ENCODE measurements at regions not wholly inside any gene's neighbourhood (a gene's known extent, or its start where the extent isn't known, plus 50 kb on each side); places are given as distances from the start of the nearest gene placed in this dataset.

- CTCF ChIA-PET = no interaction called here
- no peak for FAIRE-seq
- BruUV-seq (replicated peaks) = no TSS peak
Measured at GRCh38 chr5:17352223-17352622, 134.8 kb downstream of the BASP1 start.

More at GRCh38 chr5:17352223-17352622, 134.8 kb downstream of the BASP1 start:
- Histone ChIP-seq H3K79me2 (ENCODE audit: control insufficient read depth, insufficient read depth, low read length) (no peaks in the 10 kb centered on the region), H3K9ac (replicated peaks; ENCODE audit: extremely low read depth, insufficient read depth, low read length) (no peak overlapping the region), H2AFZ (ENCODE audit: low read depth, low read length) (no peak overlapping the region), H3K9me3 (replicated peaks; ENCODE audit: control insufficient read depth, insufficient read depth, low read length) (no peaks in the 10 kb centered on the region), H3K4me2 (ENCODE audit: insufficient read depth, low read length) (no peak overlapping the region), H3K27ac (ENCODE audit: insufficient read depth, low read depth, low read length) (no peak overlapping the region), H3K36me3 (ENCODE audit: control insufficient read depth in 2 of 2, extremely low read depth in 1 of 2, insufficient read depth in 2 of 2, low read length in 2 of 2) (no peaks in the 10 kb centered on the region), H3K9me1 (replicated peaks; ENCODE audit: control insufficient read depth, extremely low read depth, insufficient read depth, low read length) (no peaks in the 10 kb centered on the region), H3K27me3 (ENCODE audit: control insufficient read depth in 2 of 2, insufficient read depth in 2 of 2, low read length in 2 of 2) (peaks cover 2 to 3% of the 10 kb centered on the region in 2 experiments), H3K4me3 (replicated peaks in 1 of 3; ENCODE audit: insufficient read depth in 1 of 3, low read depth in 1 of 3, low read length in 3 of 3) (no peak overlapping the region), H3K4me1 (ENCODE audit: control insufficient read depth, extremely low read depth, insufficient read depth, low read length) (no peaks in the 10 kb centered on the region), H4K20me1 (replicated peaks; ENCODE audit: control insufficient read depth, extremely low read depth, insufficient read depth, low read length) (no peaks in the 10 kb centered on the region)
- intact Hi-C loops (cut with micrococcal nuclease) (no loop called here), dilution Hi-C loops (cut with MboI; ENCODE audit: extremely low pct_ligation_motif_present, low sequenced_read_pairs) (no loop called here)
- DNase-seq (ENCODE audit: low read depth, low spot score) = no peak
- TF ChIP-seq GATA2 (IDR thresholded peaks at IDR 0.05; ENCODE audit: insufficient read depth, insufficient read length, low read depth, low read length) (no peak), JUN (IDR thresholded peaks at IDR 0.05; ENCODE audit: borderline replicate concordance, insufficient read depth, insufficient read length, low read depth) (no peak), EZH2 (IDR thresholded peaks at IDR 0.05; ENCODE audit: borderline replicate concordance, low read depth, low read length, severe bottlenecking) (no peak), POLR2A (IDR thresholded peaks at IDR 0.05; ENCODE audit: low read depth, low read length) (no peak), POLR2AphosphoS5 (IDR thresholded peaks at IDR 0.05; ENCODE audit: insufficient read depth, low read depth, low read length) (no peak), FOS (IDR thresholded peaks at IDR 0.05; ENCODE audit: borderline replicate concordance, insufficient read depth, low read length) (no peak), MYC (IDR thresholded peaks at IDR 0.05; ENCODE audit: low read depth, low read length) (no peak)
- TF ChIP-seq, protein P1, sequence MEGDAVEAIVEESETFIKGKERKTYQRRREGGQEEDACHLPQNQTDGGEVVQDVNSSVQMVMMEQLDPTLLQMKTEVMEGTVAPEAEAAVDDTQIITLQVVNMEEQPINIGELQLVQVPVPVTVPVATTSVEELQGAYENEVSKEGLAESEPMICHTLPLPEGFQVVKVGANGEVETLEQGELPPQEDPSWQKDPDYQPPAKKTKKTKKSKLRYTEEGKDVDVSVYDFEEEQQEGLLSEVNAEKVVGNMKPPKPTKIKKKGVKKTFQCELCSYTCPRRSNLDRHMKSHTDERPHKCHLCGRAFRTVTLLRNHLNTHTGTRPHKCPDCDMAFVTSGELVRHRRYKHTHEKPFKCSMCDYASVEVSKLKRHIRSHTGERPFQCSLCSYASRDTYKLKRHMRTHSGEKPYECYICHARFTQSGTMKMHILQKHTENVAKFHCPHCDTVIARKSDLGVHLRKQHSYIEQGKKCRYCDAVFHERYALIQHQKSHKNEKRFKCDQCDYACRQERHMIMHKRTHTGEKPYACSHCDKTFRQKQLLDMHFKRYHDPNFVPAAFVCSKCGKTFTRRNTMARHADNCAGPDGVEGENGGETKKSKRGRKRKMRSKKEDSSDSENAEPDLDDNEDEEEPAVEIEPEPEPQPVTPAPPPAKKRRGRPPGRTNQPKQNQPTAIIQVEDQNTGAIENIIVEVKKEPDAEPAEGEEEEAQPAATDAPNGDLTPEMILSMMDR (IDR thresholded peaks at IDR 0.05; ENCODE audit: extremely low read depth in 1 of 2, insufficient read depth in 1 of 2, low read depth in 1 of 2, low read length in 2 of 2) = no peak
- TF ChIP-seq, protein P2, sequence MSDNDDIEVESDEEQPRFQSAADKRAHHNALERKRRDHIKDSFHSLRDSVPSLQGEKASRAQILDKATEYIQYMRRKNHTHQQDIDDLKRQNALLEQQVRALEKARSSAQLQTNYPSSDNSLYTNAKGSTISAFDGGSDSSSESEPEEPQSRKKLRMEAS (IDR thresholded peaks at IDR 0.05; ENCODE audit: insufficient read depth, insufficient read length) = no peak
- POLR2A ChIA-PET = no interaction called here
